Thyroid gland (tissue), 4 donors: ENCODE measurements at regions not wholly inside any gene's neighbourhood (a gene's known extent, or its start where the extent isn't known, plus 50 kb on each side); places are given as distances from the start of the nearest gene placed in this dataset.
"Not testable (repeated sequence)": the region's sequence is repeated elsewhere in the genome, so short reads cannot be mapped to it uniquely, and the experiment has no call there.

Source experiments
- POLR2A ChIP-seq, 2 donors: fragments of 450-650 bp; IDR thresholded peaks; one replicate each; pipeline ENCODE4 v1.6.1; 2017; ENCODE audit warnings: antibody characterized with exemption in 2 of 2, mild to moderate bottlenecking in 2 of 2, moderate library complexity in 1 of 2
- TF ChIP-seq, protein P1 (sequence below), 6 experiments: fragments of 200-600 bp in 3 of 6; fragments of 450-650 bp in 3 of 6; sonication (generic) in 3 of 6; IDR thresholded peaks; one replicate each; pipeline ENCODE4 v1.5.1; 2016 to 2019; ENCODE audit warnings: antibody characterized with exemption in 6 of 6, mild to moderate bottlenecking in 2 of 6, inconsistent platforms in 1 of 6, moderate library complexity in 1 of 6

DNA sequence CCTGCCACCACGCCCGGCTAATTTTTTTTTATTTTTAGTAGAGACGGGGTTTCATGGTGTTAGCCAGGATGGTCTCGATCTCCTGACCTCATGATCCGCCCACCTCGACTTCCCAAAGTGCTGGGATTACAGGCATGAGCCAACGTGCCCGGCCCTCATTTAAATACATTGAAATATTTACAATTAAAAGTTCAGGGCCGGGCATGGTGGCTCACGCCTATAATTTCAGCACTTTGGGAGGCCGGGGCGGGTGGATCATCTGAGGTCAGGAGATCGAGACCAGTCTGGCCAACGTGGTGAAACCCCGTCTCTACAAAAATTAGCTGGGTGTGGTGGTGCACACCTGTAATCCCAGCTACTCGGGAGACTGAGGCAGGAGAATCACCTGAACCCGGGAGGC lies 115.2 kb downstream of the CRYBB2 start:
- not testable (repeated sequence) for TF ChIP-seq POLR2A (IDR thresholded peaks at IDR 0.05)
- TF ChIP-seq, protein P1, sequence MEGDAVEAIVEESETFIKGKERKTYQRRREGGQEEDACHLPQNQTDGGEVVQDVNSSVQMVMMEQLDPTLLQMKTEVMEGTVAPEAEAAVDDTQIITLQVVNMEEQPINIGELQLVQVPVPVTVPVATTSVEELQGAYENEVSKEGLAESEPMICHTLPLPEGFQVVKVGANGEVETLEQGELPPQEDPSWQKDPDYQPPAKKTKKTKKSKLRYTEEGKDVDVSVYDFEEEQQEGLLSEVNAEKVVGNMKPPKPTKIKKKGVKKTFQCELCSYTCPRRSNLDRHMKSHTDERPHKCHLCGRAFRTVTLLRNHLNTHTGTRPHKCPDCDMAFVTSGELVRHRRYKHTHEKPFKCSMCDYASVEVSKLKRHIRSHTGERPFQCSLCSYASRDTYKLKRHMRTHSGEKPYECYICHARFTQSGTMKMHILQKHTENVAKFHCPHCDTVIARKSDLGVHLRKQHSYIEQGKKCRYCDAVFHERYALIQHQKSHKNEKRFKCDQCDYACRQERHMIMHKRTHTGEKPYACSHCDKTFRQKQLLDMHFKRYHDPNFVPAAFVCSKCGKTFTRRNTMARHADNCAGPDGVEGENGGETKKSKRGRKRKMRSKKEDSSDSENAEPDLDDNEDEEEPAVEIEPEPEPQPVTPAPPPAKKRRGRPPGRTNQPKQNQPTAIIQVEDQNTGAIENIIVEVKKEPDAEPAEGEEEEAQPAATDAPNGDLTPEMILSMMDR (IDR thresholded peaks at IDR 0.05) = not testable (repeated sequence)
